Muscle of leg (tissue), 3 donors: ENCODE measurements at regions not wholly inside any gene's neighbourhood (a gene's known extent, or its start where the extent isn't known, plus 50 kb on each side); places are given as distances from the start of the nearest gene placed in this dataset.
"Not testable (repeated sequence)": the region's sequence is repeated elsewhere in the genome, so short reads cannot be mapped to it uniquely, and the experiment has no call there.

Experiments
- DNase-seq: peaks from one replicate; pipeline ENCODE4 v3.0.0; 2013
- H3K27ac ChIP-seq: one replicate; pipeline ENCODE4 v1.5.1; 2013; ENCODE audit warnings: mild to moderate bottlenecking, low read length, control low read depth
- H3K27me3 ChIP-seq: one replicate; pipeline ENCODE4 v1.6.1; 2013; ENCODE audit warnings: low read length; ENCODE audit not compliant: control insufficient read depth, insufficient read depth
- H3K36me3 ChIP-seq: one replicate; pipeline ENCODE4 v1.6.1; 2013; ENCODE audit warnings: low read length; ENCODE audit not compliant: control insufficient read depth, insufficient read depth
- H3K4me1 ChIP-seq: one replicate; pipeline ENCODE4 v1.6.1; 2013; ENCODE audit warnings: low read length; ENCODE audit not compliant: control insufficient read depth, insufficient read depth
- H3K4me3 ChIP-seq: one replicate; pipeline ENCODE4 v1.5.1; 2013; ENCODE audit warnings: low read length, control low read depth
- H3K9me3 ChIP-seq: replicated peaks from 2 replicates; pipeline ENCODE4 v1.6.1; 2013; ENCODE audit warnings: low read depth, low read length; ENCODE audit not compliant: control insufficient read depth
- WGBS: methylation state at CpG from one replicate; pipeline ENCODE4 v1.1.5; 2013; ENCODE audit warnings: missing lambda C conversion rate; ENCODE audit not compliant: insufficient coverage; 5-methylcytosine and 5-hydroxymethylcytosine counted together

DNA sequence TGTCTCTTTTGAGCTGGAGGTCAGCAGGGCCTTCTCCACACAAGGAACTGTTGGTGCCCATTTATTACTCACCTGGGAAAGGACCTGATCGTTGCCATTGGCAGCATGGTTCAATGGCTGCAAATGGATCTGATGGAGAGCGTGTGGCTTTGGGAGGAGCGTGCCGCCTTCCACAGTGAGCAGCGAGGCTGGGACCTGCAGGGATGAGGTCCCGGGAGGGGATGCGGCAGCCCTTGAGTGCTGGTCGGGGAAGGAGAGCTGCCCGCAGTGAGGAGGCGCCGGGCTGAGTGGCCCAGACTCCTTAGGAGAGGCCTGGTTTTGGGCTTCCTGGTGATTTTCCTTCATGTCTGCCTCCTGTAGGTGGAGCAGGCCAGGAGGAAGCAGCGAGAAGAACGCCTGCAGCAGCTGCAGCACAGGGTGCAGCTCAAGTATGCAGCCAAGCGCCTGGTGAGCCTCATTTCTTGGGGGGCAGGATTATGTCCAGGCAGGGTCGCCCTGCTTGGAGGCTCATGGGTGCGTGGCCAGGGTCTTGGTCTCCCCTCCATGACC lies 86.0 kb upstream of the PZP start:
- WGBS: 91% methylated on average over 4 of the region's 16 CpGs

DNA sequence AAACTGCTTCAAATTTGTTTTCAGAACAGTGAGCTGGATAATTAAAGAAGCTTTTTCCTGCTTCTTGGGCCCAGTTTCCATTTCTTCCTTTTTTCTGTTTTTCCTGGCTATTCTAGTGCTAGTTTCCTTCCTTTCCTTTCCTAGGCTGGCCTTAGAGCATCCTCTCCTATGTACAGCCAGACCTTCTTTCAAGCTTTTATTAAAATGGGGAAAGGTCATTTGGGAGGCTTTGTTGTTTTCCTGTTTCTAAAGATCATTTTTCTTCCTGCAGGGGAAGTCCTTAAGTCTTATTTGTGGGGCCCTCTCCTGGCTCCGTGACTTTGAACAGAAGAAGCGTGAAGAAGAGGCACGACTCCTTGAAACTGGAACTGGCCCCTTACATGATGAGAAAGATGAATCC lies 85.2 kb upstream of the PZP start:
- H3K27ac ChIP-seq, H3K4me3 ChIP-seq, H3K27me3 ChIP-seq, DNase-seq, H3K9me3 ChIP-seq, H3K36me3 ChIP-seq, H3K4me1 ChIP-seq: not testable (repeated sequence)
- no CpG with 5 or more reads among the region's 3 CpGs for WGBS

More for the DNA sequence above, 86.0 kb upstream of the PZP start:
- not testable (repeated sequence) for H3K9me3 ChIP-seq, H3K27ac ChIP-seq, H3K27me3 ChIP-seq, H3K4me1 ChIP-seq, DNase-seq, H3K4me3 ChIP-seq, H3K36me3 ChIP-seq

DNA sequence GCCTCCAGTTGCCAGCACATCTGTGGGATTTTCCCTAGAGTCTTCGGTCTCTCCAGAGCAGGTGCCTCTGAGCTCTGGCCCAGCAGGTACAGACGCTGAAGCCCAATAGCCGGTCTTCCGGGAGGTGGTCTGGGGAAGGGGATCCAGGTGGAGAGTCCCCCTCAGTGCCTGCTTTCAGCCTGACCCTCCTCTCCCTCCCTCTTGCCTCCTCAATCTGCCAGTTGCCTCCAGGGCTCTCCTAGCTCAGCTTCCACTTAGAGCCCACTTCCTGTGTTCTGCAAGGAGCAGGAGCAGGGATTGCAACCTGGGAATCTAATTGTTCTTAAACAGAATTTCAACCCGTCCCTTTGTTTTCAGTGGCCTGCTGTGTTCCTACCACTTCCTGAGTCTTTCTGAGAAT lies 81.8 kb upstream of the PZP start:
- not testable (repeated sequence) for H3K9me3 ChIP-seq, H3K27me3 ChIP-seq, H3K27ac ChIP-seq, H3K4me1 ChIP-seq, H3K36me3 ChIP-seq, DNase-seq, H3K4me3 ChIP-seq
- WGBS: no CpG with 5 or more reads among the region's 5 CpGs

DNA sequence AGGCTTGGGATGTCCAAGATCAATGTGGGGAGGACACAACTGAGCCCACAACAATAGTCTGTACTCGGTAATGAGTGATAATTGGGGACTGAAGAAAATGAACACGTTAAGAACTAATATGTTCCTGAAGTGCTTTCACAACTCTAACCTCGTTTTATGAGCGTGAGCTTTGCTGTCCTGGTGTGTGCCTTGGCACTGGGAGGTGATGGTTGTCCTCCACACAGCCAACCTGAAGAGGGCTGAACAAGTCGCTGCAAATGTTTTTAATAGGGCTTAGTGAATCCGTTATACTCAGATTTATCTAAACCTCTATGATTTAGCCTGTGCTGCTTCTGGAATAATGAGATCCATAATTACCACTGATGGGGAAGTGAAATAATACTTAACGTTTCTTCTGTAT lies 76.5 kb upstream of the PZP start:
- not testable (repeated sequence) for H3K27me3 ChIP-seq, H3K4me1 ChIP-seq, H3K9me3 ChIP-seq, H3K36me3 ChIP-seq, H3K4me3 ChIP-seq, H3K27ac ChIP-seq, DNase-seq
- WGBS: no CpG with 5 or more reads among the region's 7 CpGs

DNA sequence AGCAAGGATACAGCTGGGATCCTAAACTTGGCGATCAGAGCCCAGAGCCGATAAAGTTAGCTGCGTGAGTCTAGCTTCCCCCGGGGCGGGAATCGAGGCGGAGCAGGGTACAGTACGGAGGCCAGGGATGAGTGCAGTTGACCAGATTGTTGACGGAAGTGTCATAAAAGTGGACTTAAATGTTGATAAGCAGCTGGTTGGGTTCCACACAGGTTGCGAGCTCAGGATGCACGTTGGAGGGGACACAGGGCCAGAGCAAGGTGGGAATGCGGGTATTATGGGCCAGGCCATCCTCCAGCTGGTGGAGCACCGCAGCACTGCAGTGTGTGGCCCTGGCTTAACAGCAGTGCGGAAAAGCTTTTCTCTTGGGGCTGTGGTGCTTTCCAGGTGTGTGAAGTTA lies 76.0 kb upstream of the PZP start:
- not testable (repeated sequence) for H3K36me3 ChIP-seq, H3K4me1 ChIP-seq, H3K27me3 ChIP-seq, H3K9me3 ChIP-seq, H3K27ac ChIP-seq, DNase-seq, H3K4me3 ChIP-seq
- WGBS: 0% methylated on average over 8 of the region's 14 CpGs

DNA sequence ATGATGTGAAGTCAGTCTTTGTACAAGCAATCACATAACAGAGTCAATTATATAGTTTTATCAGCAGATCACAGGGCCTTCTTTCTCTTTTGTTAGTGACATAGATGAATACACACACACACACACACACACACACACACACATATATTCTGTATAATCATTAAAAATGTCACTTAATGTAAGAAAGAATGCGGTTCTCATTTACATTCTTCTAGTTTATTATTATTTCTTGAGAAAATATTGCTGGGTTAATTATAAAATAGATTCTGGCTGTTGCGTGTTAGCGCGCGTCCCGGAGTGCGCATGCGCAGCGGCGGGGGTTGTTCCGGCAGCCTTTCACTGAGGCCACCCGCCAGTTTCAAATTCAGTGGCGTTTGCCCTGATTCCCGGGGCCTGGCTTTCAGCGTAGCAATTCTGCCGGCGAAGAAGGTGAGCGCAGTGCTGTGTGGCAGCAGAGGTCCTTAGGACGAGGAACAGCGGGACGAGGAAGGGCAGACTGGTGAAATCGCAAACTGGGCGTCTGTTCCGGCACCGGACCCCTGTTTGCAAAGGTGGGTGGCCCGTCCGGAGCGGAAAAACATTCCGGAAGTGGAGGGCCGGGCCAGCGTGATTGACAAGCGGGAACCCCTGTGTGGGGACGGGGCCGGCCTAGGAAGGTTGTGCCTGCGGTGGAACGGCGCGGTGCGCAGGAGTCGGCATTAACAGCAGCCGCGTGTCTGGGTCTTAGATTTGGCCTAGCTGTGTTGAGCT lies 75.3 kb upstream of the PZP start:
- H3K4me3 ChIP-seq: peak overlapping the region; percentile 35
- H3K36me3 ChIP-seq, H3K27me3 ChIP-seq, H3K9me3 ChIP-seq, H3K4me1 ChIP-seq: not testable (repeated sequence)
- 0% methylated on average over 17 of the region's 42 CpGs for WGBS
- peak overlapping the region; percentile 35 for H3K27ac ChIP-seq
- DNase-seq: peak; percentile 67

DNA sequence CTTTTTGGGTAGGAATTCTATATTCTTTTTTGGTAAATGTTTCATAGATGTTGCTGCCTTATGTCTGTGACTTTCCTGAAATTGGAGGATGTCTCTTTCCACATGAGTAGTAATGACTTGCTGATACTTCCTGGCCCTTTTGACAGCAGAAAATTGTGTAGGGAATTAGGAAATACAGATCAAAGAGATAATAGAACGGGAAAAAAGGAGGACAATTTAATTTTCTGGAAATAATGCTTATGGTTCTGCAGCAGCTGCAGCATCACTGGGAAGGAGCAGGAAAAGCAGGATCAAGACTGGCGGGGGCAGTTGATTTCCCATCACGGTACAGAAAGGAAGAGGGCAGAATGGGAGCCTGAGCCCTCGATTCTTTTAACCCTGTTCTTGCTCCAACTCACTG lies 68.8 kb upstream of the PZP start:
- Histone ChIP-seq H3K4me3 (no peak overlapping the region), H3K9me3 (no peaks in the 10 kb centered on the region), H3K4me1 (no peaks in the 10 kb centered on the region), H3K36me3 (no peaks in the 10 kb centered on the region), H3K27ac (no peak overlapping the region), H3K27me3 (no peaks in the 10 kb centered on the region)
- DNase-seq: no peak
- 50% methylated on average over 1 of the region's 4 CpGs for WGBS

DNA sequence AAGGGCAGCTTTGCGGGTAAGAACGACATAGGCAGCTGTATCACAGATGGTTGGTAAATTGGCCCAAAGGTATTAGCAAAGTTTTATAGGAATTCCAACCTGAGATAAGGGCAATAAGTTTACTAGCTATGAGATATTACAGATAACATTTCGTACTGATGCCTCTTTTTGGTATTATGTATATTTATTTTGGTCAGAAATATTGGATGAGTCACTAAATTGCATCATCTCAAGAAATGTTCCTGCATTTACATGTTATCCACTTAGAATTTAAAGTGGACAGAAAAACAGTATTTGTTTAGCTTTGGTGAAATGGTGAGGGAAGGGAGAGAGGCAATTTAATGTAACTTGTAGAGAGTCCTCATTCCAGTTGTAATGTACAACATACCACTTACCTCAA lies 65.1 kb upstream of the PZP start:
- 92% methylated on average over 2 of the region's 3 CpGs for WGBS
- no peak overlapping the region for H3K27ac ChIP-seq
- H3K4me3 ChIP-seq: no peak overlapping the region
- H3K27me3 ChIP-seq: no peaks in the 10 kb centered on the region
- no peaks in the 10 kb centered on the region for H3K36me3 ChIP-seq
- no peaks in the 10 kb centered on the region for H3K9me3 ChIP-seq
- H3K4me1 ChIP-seq: no peaks in the 10 kb centered on the region
- DNase-seq: no peak

DNA sequence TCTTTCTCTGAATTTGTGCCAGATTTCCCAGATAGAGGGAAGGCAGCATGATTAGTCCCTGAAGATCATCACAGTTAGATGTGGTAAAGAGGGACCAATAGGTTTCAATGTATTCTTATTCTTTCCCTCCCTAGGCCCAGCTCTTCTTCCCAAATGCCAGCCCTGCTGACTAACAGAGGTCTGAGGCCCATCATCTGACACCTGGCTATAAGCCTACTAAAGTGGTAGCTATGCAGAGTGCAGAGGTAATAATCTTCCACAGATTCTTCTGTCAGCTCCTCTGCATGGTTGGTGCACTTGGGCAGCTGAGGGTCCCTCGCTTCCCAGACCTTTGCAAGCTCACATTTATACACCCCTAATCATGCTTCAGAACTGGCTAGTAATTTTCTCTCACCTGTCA lies 63.7 kb upstream of the PZP start:
- no peaks in the 10 kb centered on the region for H3K36me3 ChIP-seq
- WGBS: no CpG with 5 or more reads among the region's 1 CpG
- H3K4me1 ChIP-seq: no peaks in the 10 kb centered on the region
- H3K27ac ChIP-seq: no peak overlapping the region
- H3K4me3 ChIP-seq: no peak overlapping the region
- no peak for DNase-seq
- H3K9me3 ChIP-seq: no peaks in the 10 kb centered on the region
- no peaks in the 10 kb centered on the region for H3K27me3 ChIP-seq

DNA sequence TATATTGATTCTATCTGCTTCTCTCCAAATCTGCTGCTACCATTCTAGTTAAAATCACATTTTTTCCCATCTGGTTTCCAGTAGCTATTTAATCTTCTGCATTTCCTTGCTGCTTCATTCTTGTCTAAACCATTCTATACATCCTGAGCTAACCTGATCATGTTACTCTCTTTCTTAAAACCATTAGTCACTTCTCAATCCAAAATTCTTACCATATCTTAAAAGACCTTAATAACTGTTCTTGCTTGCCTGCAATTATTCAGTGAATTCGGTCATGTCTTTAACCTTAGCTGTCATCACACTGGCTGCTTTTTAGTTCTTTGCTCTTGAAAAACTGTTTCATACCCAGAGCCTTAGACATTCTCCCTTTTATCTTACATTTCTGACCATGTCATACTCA lies 56.4 kb upstream of the PZP start:
- no peak for DNase-seq
- Histone ChIP-seq H3K27ac (no peak overlapping the region), H3K36me3 (no peaks in the 10 kb centered on the region), H3K4me3 (no peak overlapping the region), H3K27me3 (no peaks in the 10 kb centered on the region), H3K9me3 (no peaks in the 10 kb centered on the region), H3K4me1 (no peaks in the 10 kb centered on the region)
- 71% methylated on average over 1 of the region's 1 CpG for WGBS

DNA sequence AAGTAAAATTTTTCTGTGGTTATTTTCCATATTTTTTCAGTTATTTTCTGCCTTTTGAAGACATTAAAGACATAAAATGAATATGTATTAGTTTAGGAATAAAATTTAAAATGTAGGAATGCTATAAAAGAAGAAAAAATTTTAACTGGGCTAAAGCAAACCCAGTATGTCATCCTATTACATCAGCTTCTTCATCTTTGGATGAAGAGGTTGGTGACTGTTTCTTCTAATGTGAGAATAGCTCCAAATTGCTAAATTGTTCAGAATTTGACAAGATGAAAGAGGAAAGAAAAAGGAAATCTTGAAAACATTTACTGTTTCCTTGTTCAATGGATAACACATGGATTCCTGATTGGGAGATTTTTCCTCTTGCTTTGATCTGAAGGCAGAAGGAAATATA lies 52.7 kb upstream of the PZP start:
- DNase-seq: no peak
- Histone ChIP-seq H3K9me3 (no peaks in the 10 kb centered on the region), H3K4me3 (no peak overlapping the region), H3K27ac (no peak overlapping the region), H3K4me1 (no peaks in the 10 kb centered on the region), H3K27me3 (no peaks in the 10 kb centered on the region), H3K36me3 (no peaks in the 10 kb centered on the region)
